ENCODE measurements at regions not wholly inside any gene's neighbourhood (a gene's known extent, or its start where the extent isn't known, plus 50 kb on each side); places are given as distances from the start of the nearest gene placed in this dataset.

DNA sequence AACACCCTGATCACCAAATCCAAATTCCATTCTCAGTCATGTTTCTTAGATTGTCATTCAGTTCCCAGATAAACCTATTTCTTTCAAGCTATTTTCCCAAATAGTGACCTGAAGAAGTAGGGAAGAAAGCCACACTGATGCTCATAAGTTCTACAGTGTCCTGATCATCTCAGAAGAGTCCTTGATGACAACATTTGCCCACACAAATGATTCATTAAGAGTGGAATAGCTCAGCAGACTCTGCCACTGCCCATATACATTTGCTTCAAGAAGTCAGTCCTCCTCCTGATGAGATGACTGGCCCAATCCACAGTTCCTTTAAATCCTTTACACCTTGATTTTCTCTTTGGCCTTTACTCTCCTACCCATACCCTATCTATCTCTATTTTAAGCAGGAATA, 283.7 kb upstream of the NR4A3 start:
- Histone ChIP-seq H3K4me1 (no peaks in the 10 kb centered on the region), H3K36me3 (no peaks in the 10 kb centered on the region), H3K27me3 (ENCODE audit: low read depth) (no peaks in the 10 kb centered on the region), H3K4me3 (no peak overlapping the region), H3K27ac (replicated peaks) (no peak overlapping the region), H3K9me3 (replicated peaks) (no peaks in the 10 kb centered on the region)
- DNase-seq = no peak
- TF ChIP-seq, protein P1, sequence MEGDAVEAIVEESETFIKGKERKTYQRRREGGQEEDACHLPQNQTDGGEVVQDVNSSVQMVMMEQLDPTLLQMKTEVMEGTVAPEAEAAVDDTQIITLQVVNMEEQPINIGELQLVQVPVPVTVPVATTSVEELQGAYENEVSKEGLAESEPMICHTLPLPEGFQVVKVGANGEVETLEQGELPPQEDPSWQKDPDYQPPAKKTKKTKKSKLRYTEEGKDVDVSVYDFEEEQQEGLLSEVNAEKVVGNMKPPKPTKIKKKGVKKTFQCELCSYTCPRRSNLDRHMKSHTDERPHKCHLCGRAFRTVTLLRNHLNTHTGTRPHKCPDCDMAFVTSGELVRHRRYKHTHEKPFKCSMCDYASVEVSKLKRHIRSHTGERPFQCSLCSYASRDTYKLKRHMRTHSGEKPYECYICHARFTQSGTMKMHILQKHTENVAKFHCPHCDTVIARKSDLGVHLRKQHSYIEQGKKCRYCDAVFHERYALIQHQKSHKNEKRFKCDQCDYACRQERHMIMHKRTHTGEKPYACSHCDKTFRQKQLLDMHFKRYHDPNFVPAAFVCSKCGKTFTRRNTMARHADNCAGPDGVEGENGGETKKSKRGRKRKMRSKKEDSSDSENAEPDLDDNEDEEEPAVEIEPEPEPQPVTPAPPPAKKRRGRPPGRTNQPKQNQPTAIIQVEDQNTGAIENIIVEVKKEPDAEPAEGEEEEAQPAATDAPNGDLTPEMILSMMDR (IDR thresholded peaks at IDR 0.05; ENCODE audit: borderline replicate concordance) = no peak
- intact Hi-C loops (cut with micrococcal nuclease) = no loop called here

DNA sequence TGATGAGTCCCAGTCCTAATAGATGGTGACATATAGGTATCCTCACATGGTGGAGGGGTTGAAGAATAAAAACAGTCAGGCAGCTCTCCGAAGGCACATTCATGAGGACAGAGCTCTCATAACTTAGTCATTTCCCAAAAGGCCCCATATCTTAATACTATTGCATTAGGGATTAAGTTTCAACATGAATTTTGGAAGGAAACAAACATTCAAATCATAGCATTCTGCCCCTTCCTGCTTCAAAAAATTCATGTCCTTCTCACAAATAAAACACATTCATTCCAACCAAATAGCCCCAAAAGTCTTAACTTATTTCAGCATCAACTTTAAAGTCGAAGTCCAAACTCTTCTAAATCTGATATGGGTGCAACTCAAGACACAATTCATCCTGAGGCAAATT, 277.2 kb upstream of the NR4A3 start:
- Histone ChIP-seq H3K4me1 (no peaks in the 10 kb centered on the region), H3K9me3 (replicated peaks) (peaks cover 4% of the 10 kb centered on the region), H3K36me3 (no peaks in the 10 kb centered on the region), H3K4me3 (no peak overlapping the region), H3K27ac (replicated peaks) (no peak overlapping the region), H3K27me3 (ENCODE audit: low read depth) (no peaks in the 10 kb centered on the region)
- TF ChIP-seq, protein P1 (IDR thresholded peaks at IDR 0.05; ENCODE audit: borderline replicate concordance) = no peak
- DNase-seq = no peak
- intact Hi-C loops (cut with micrococcal nuclease) = no loop called here

DNA sequence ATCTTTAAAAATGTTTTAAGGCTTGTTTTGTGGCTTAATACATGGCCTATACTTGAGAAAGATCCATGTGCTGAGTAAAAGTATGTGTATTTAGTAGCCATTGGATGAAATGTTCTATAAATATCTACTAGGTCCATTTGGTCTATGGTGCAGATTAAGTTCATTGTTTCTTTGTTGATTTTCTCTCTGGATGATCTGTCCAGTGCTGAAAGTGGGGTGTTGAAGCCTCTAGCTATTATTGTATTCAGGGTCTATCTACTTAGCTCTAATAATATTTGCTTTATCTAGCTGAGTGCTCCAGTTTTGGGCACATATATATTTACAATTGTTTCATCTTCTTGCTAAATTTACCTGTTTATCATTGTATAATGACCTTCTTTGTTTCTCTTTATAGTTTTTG, 272.2 kb upstream of the NR4A3 start:
- no peak for DNase-seq
- peaks cover 31% of the 10 kb centered on the region for H3K9me3 ChIP-seq (replicated peaks)
- H3K27ac ChIP-seq (replicated peaks) = no peak overlapping the region
- no peak overlapping the region for H3K4me3 ChIP-seq
- H3K27me3 ChIP-seq (ENCODE audit: low read depth) = no peaks in the 10 kb centered on the region
- intact Hi-C loops (cut with micrococcal nuclease) = no loop called here
- no peaks in the 10 kb centered on the region for H3K4me1 ChIP-seq
- TF ChIP-seq, protein P1 (IDR thresholded peaks at IDR 0.05; ENCODE audit: borderline replicate concordance) = no peak
- no peaks in the 10 kb centered on the region for H3K36me3 ChIP-seq

DNA sequence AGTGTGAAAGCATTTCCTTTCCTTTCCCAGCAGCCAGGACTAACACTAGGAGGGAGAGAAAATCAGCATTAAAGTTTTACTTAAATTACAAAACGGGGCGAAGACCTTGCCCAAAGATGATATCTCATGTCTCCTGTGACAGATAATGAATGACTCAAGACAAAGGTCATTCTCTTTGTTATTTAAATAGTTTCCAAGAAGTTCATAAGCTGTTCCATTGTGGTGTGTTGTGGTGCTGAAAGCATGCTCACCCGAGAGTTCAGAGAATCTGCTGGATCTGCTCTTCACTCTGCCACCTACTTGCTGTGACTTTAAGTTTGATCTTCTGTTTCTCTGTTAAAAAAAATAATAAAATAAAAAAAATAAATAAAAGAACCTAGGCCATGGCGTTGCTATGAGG, 265.9 kb upstream of the NR4A3 start:
- intact Hi-C loops (cut with micrococcal nuclease) = no loop called here
- Histone ChIP-seq H3K4me1 (peaks cover under 1% of the 10 kb centered on the region), H3K36me3 (no peaks in the 10 kb centered on the region), H3K27me3 (ENCODE audit: low read depth) (no peaks in the 10 kb centered on the region), H3K27ac (replicated peaks) (no peak overlapping the region), H3K9me3 (replicated peaks) (peaks cover 28% of the 10 kb centered on the region), H3K4me3 (no peak overlapping the region)
- no peak for DNase-seq
- TF ChIP-seq, protein P1 (IDR thresholded peaks at IDR 0.05; ENCODE audit: borderline replicate concordance) = no peak

DNA sequence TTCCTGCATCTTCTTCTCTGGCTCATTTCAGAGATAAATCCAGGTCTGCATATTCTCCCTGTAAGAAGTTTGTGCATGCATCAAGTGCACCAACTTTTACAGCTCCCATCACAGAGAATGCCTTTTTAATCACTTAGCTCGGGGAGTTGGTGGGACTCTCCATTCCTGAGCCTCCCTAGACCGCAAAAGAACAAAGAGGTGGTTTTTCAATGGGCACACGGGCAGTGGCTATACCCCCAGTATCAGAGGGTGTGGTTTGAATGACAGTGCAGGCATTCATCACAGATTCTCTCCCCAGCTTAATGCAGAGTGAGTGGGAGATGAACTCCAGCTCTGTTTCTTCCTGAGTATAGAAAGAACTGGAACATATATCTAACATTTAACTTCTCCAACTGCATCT, 264.7 kb upstream of the NR4A3 start:
- Histone ChIP-seq H3K27ac (replicated peaks) (no peak overlapping the region), H3K4me3 (no peak overlapping the region), H3K4me1 (peaks cover 13% of the 10 kb centered on the region), H3K27me3 (ENCODE audit: low read depth) (no peaks in the 10 kb centered on the region), H3K36me3 (no peaks in the 10 kb centered on the region), H3K9me3 (replicated peaks) (peaks cover 16% of the 10 kb centered on the region)
- intact Hi-C loops (cut with micrococcal nuclease) = no loop called here
- TF ChIP-seq, protein P1 (IDR thresholded peaks at IDR 0.05; ENCODE audit: borderline replicate concordance) = no peak
- no peak for DNase-seq

DNA sequence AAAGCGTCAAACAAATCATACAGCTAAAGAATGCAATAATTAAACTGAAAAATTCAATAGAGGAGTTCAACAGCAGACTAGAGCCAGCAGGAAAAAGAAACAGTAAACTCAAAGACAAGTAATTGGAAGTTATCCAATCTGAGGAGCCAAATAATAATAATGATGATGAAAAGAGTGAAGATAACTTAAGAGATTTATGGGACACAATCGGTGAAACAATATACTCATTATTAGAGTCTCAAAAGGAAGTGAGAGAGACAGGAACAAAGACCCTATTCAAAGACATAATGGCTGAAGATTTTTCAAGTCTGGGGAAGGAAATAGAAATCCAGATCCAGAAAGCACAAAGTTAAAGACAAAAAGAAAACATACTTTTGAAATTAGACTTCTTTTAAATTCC, 263.9 kb upstream of the NR4A3 start:
- H3K4me1 ChIP-seq = peaks cover 19% of the 10 kb centered on the region
- no peak for DNase-seq
- H3K4me3 ChIP-seq = no peak overlapping the region
- no peak overlapping the region for H3K27ac ChIP-seq (replicated peaks)
- TF ChIP-seq, protein P1 (IDR thresholded peaks at IDR 0.05; ENCODE audit: borderline replicate concordance) = no peak
- intact Hi-C loops (cut with micrococcal nuclease) = no loop called here
- H3K36me3 ChIP-seq = no peaks in the 10 kb centered on the region
- peaks cover 13% of the 10 kb centered on the region for H3K9me3 ChIP-seq (replicated peaks)
- H3K27me3 ChIP-seq (ENCODE audit: low read depth) = no peaks in the 10 kb centered on the region

All from left ventricle myocardium inferior (tissue), 1 donor.